GM18499 (cell line): ENCODE measurements at regions not wholly inside any gene's neighbourhood (a gene's known extent, or its start where the extent isn't known, plus 50 kb on each side); places are given as distances from the start of the nearest gene placed in this dataset.
"Not testable (repeated sequence)": the region's sequence is repeated elsewhere in the genome, so short reads cannot be mapped to it uniquely, and the experiment has no call there.

Experiments
- ATAC-seq: cut with Tn5 transposase; IDR thresholded peaks from one replicate; pipeline ENCODE4 v1.9.1; 2021; ENCODE audit warnings: moderate number of reproducible peaks; ENCODE audit not compliant: insufficient read depth, unreplicated experiment

- no peak for ATAC-seq
Observed at GRCh38 chrX:113790987-113791386, 792.9 kb upstream of the HTR2C start.

- not testable (repeated sequence) for ATAC-seq
Observed at GRCh38 chrX:113784754-113785153, 799.1 kb upstream of the HTR2C start.

- ATAC-seq = no peak
Observed at GRCh38 chrX:113770806-113771205, 813.1 kb upstream of the HTR2C start.

GRCh38 chrX:113770071-113770470 is 813.8 kb upstream of the HTR2C start:
- no peak for ATAC-seq

GRCh38 chrX:113759422-113759821 is 824.5 kb upstream of the HTR2C start:
- no peak for ATAC-seq

- peak; percentile 43 for ATAC-seq
Observed at GRCh38 chrX:113747274-113747973, 836.5 kb upstream of the HTR2C start.

GRCh38 chrX:113743069-113743468 is 840.8 kb upstream of the HTR2C start:
- no peak for ATAC-seq

GRCh38 chrX:113741744-113742143 is 842.1 kb upstream of the HTR2C start:
- ATAC-seq = no peak

- ATAC-seq = no peak
Observed at GRCh38 chrX:113728937-113729336, 854.9 kb upstream of the HTR2C start.

- ATAC-seq = no peak
Observed at GRCh38 chrX:113726898-113727297, 857.0 kb upstream of the HTR2C start.

- ATAC-seq = no peak
Observed at GRCh38 chrX:113726466-113726865, 857.4 kb upstream of the HTR2C start.

GRCh38 chrX:113726009-113726408 is 857.9 kb upstream of the HTR2C start:
- no peak for ATAC-seq

GRCh38 chrX:113699939-113700338 is 859.3 kb upstream of the AMOT start:
- no peak for ATAC-seq

GRCh38 chrX:113675278-113675677 is 834.6 kb upstream of the AMOT start:
- no peak for ATAC-seq

- ATAC-seq = no peak
Observed at GRCh38 chrX:113651306-113651705, 810.7 kb upstream of the AMOT start.

GRCh38 chrX:113644426-113644825 is 803.8 kb upstream of the AMOT start:
- no peak for ATAC-seq

- ATAC-seq = no peak
Observed at GRCh38 chrX:113634565-113634964, 793.9 kb upstream of the AMOT start.

- no peak for ATAC-seq
Observed at GRCh38 chrX:113629326-113629725, 788.7 kb upstream of the AMOT start.

GRCh38 chrX:113594123-113594841 is 753.7 kb upstream of the AMOT start:
- ATAC-seq = no peak

- no peak for ATAC-seq
Observed at GRCh38 chrX:113586281-113586898, 745.8 kb upstream of the AMOT start.

- no peak for ATAC-seq
Observed at GRCh38 chrX:113580486-113580885, 739.9 kb upstream of the AMOT start.
